ENCODE measurements at regions not wholly inside any gene's neighbourhood (a gene's known extent, or its start where the extent isn't known, plus 50 kb on each side); places are given as distances from the start of the nearest gene placed in this dataset.
"Not testable (repeated sequence)": the region's sequence is repeated elsewhere in the genome, so short reads cannot be mapped to it uniquely, and the experiment has no call there.

- Histone ChIP-seq H3K27ac (no peak overlapping the region), H3K4me3 (ENCODE audit: low read depth, low read length) (no peak overlapping the region), H3K79me2 (no peaks in the 10 kb centered on the region), H3K4me1 (no peaks in the 10 kb centered on the region), H3K9me3 (ENCODE audit: control insufficient read depth, low read length) (no peaks in the 10 kb centered on the region), H3K9ac (no peak overlapping the region), H3K27me3 (ENCODE audit: control insufficient read depth, insufficient read depth, low read length) (no peaks in the 10 kb centered on the region), H2AFZ (no peak overlapping the region), H3K36me3 (ENCODE audit: control insufficient read depth, insufficient read depth, low read length) (no peaks in the 10 kb centered on the region), H3K4me2 (ENCODE audit: low read length) (no peak overlapping the region)
- no peak for TF ChIP-seq CTCF (IDR thresholded peaks at IDR 0.05)
These were observed 113.2 kb upstream of the IQSEC1 start for GRCh38 chr3:13186435-13186815.

GRCh38 chr3:13185737-13186434 is 112.7 kb upstream of the IQSEC1 start:
- Histone ChIP-seq H3K27ac (no peak overlapping the region), H3K4me1 (no peaks in the 10 kb centered on the region), H3K27me3 (ENCODE audit: control insufficient read depth, insufficient read depth, low read length) (no peaks in the 10 kb centered on the region), H3K4me2 (ENCODE audit: low read length) (no peak overlapping the region), H3K4me3 (ENCODE audit: low read depth, low read length) (no peak overlapping the region), H2AFZ (no peak overlapping the region), H3K36me3 (ENCODE audit: control insufficient read depth, insufficient read depth, low read length) (no peaks in the 10 kb centered on the region), H3K79me2 (no peaks in the 10 kb centered on the region), H3K9me3 (ENCODE audit: control insufficient read depth, low read length) (no peaks in the 10 kb centered on the region), H3K9ac (no peak overlapping the region)
- TF ChIP-seq CTCF (IDR thresholded peaks at IDR 0.05): no peak

GRCh38 chr3:13179582-13180210 is 106.5 kb upstream of the IQSEC1 start:
- not testable (repeated sequence) for H3K27me3 ChIP-seq (ENCODE audit: control insufficient read depth, insufficient read depth, low read length); H3K4me2 ChIP-seq (ENCODE audit: low read length); H3K27ac ChIP-seq; H3K36me3 ChIP-seq (ENCODE audit: control insufficient read depth, insufficient read depth, low read length); H3K4me1 ChIP-seq; H3K9me3 ChIP-seq (ENCODE audit: control insufficient read depth, low read length); H2AFZ ChIP-seq; H3K79me2 ChIP-seq; H3K9ac ChIP-seq; H3K4me3 ChIP-seq (ENCODE audit: low read depth, low read length)

GRCh38 chr3:13179181-13179580 is 106.0 kb upstream of the IQSEC1 start:
- no peak overlapping the region for H3K9ac ChIP-seq
- no peaks in the 10 kb centered on the region for H3K79me2 ChIP-seq
- no peaks in the 10 kb centered on the region for H3K9me3 ChIP-seq (ENCODE audit: control insufficient read depth, low read length)
- H3K4me1 ChIP-seq: no peaks in the 10 kb centered on the region
- no peak overlapping the region for H2AFZ ChIP-seq
- H3K27me3 ChIP-seq (ENCODE audit: control insufficient read depth, insufficient read depth, low read length): no peaks in the 10 kb centered on the region
- no peak overlapping the region for H3K27ac ChIP-seq
- TF ChIP-seq CTCF (IDR thresholded peaks at IDR 0.05): no peak
- no peak overlapping the region for H3K4me3 ChIP-seq (ENCODE audit: low read depth, low read length)
- H3K36me3 ChIP-seq (ENCODE audit: control insufficient read depth, insufficient read depth, low read length): no peaks in the 10 kb centered on the region
- H3K4me2 ChIP-seq (ENCODE audit: low read length): no peak overlapping the region

GRCh38 chr3:13178107-13178506 is 104.9 kb upstream of the IQSEC1 start:
- no peak overlapping the region for H3K27ac ChIP-seq
- no peaks in the 10 kb centered on the region for H3K36me3 ChIP-seq (ENCODE audit: control insufficient read depth, insufficient read depth, low read length)
- TF ChIP-seq CTCF (IDR thresholded peaks at IDR 0.05): no peak
- H2AFZ ChIP-seq: no peak overlapping the region
- H3K4me2 ChIP-seq (ENCODE audit: low read length): no peak overlapping the region
- H3K79me2 ChIP-seq: no peaks in the 10 kb centered on the region
- no peaks in the 10 kb centered on the region for H3K9me3 ChIP-seq (ENCODE audit: control insufficient read depth, low read length)
- H3K9ac ChIP-seq: no peak overlapping the region
- H3K4me1 ChIP-seq: no peaks in the 10 kb centered on the region
- H3K4me3 ChIP-seq (ENCODE audit: low read depth, low read length): no peak overlapping the region
- H3K27me3 ChIP-seq (ENCODE audit: control insufficient read depth, insufficient read depth, low read length): no peaks in the 10 kb centered on the region

All from parathyroid adenoma (tissue), 2 donors.